Mucosa of rectum (tissue), 2 donors: ENCODE measurements at regions not wholly inside any gene's neighbourhood (a gene's known extent, or its start where the extent isn't known, plus 50 kb on each side); places are given as distances from the start of the nearest gene placed in this dataset.

Experiments used
- H3K27ac ChIP-seq, 2 donors: one replicate each; pipeline ENCODE4 v1.7.0; 2013; ENCODE audit warnings: inconsistent platforms in 2 of 2, low read depth in 2 of 2, low read length in 2 of 2
- H3K27me3 ChIP-seq, 2 donors: one replicate each; pipeline ENCODE4 v1.7.0; 2013; ENCODE audit warnings: low read length in 2 of 2; ENCODE audit not compliant: control insufficient read depth in 2 of 2, insufficient read depth in 2 of 2
- H3K36me3 ChIP-seq, 2 donors: one replicate each; pipeline ENCODE4 v1.7.0; 2013; ENCODE audit warnings: low read length in 2 of 2; ENCODE audit not compliant: control insufficient read depth in 2 of 2, insufficient read depth in 2 of 2
- H3K4me1 ChIP-seq, 2 donors: one replicate each; pipeline ENCODE4 v1.7.0; 2013; ENCODE audit warnings: low read length in 2 of 2, mild to moderate bottlenecking in 1 of 2; ENCODE audit not compliant: control insufficient read depth in 2 of 2, insufficient read depth in 2 of 2
- H3K4me3 ChIP-seq, 2 donors: one replicate each; pipeline ENCODE4 v1.7.0; 2013; ENCODE audit warnings: low read length in 2 of 2
- H3K9ac ChIP-seq, 2 donors: one replicate each; pipeline ENCODE4 v1.7.0; 2013; ENCODE audit warnings: low read length in 2 of 2, low read depth in 1 of 2, mild to moderate bottlenecking in 1 of 2
- H3K9me3 ChIP-seq, 2 donors: one replicate each; pipeline ENCODE4 v1.7.0; 2013; ENCODE audit warnings: low read length in 2 of 2; ENCODE audit not compliant: control insufficient read depth in 2 of 2
- donor health status: healthy.
- donor health status: Normal muscosa, but diverticular disease.

GRCh38 chr4:15130441-15130840 is 128.2 kb downstream of the CPEB2 start:
- Histone ChIP-seq H3K36me3 (no peaks in the 10 kb centered on the region), H3K4me1 (no peaks in the 10 kb centered on the region), H3K9ac (no peak overlapping the region), H3K9me3 (no peaks in the 10 kb centered on the region), H3K27ac (no peak overlapping the region), H3K27me3 (no peaks in the 10 kb centered on the region), H3K4me3 (no peak overlapping the region)

DNA sequence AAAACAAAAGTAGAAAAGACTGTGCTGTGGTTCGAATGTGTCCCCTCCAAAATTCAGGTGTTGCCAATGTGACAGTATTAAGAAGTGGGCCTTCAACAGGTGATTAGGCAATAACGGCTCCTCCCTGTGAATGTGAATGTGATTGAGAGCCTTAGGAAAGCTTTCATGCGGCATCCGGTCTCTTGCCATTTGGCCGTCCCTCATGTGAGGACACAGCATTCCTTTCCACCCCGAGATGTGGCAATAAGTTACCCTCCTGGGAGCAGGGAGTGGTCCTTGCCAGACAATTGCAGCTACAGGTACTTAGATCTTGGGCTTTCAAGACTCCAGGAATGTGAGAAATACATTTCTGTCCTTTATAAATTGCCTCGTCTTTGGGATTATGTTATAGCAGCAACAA is 129.3 kb downstream of the CPEB2 start:
- Histone ChIP-seq H3K36me3 (no peaks in the 10 kb centered on the region), H3K27me3 (no peaks in the 10 kb centered on the region), H3K9ac (no peak overlapping the region), H3K4me1 (no peaks in the 10 kb centered on the region), H3K27ac (no peak overlapping the region), H3K4me3 (no peak overlapping the region), H3K9me3 (no peaks in the 10 kb centered on the region)

DNA sequence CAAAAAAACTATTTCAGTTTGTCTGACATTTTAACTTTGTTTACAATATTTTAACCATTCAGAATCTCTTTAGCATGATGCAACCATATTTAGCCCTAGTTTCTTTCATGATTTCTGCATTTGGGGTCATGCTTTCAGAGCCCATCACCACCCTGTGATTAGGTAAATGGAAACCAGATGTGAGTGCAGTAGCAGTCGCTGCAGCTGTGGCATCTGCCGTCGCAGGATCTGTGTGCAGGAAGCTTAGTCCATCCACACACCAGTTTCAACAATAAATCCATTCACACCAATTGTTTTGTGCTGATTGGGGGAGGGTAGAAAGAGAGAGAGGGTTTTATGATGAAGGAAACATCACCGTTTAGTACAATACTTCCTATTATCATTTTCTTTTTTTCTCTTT is 130.5 kb downstream of the CPEB2 start:
- Histone ChIP-seq H3K4me1 (no peaks in the 10 kb centered on the region), H3K27ac (no peak overlapping the region), H3K4me3 (no peak overlapping the region), H3K36me3 (no peaks in the 10 kb centered on the region), H3K9ac (no peak overlapping the region), H3K27me3 (no peaks in the 10 kb centered on the region), H3K9me3 (no peaks in the 10 kb centered on the region)

- Histone ChIP-seq H3K36me3 (no peaks in the 10 kb centered on the region), H3K27me3 (no peaks in the 10 kb centered on the region), H3K4me3 (no peak overlapping the region), H3K27ac (no peak overlapping the region), H3K9me3 (no peaks in the 10 kb centered on the region), H3K4me1 (no peaks in the 10 kb centered on the region), H3K9ac (no peak overlapping the region)
These were observed 137.3 kb downstream of the CPEB2 start for GRCh38 chr4:15139599-15139998.

- H3K4me1 ChIP-seq = no peaks in the 10 kb centered on the region
- no peak overlapping the region for H3K27ac ChIP-seq
- no peaks in the 10 kb centered on the region for H3K36me3 ChIP-seq
- no peak overlapping the region for H3K9ac ChIP-seq
- H3K9me3 ChIP-seq = no peaks in the 10 kb centered on the region
- H3K27me3 ChIP-seq = no peaks in the 10 kb centered on the region
- no peak overlapping the region for H3K4me3 ChIP-seq
These were observed 139.9 kb downstream of the CPEB2 start for GRCh38 chr4:15142201-15142600.

GRCh38 chr4:15143551-15143950 is 141.3 kb downstream of the CPEB2 start:
- no peak overlapping the region for H3K27ac ChIP-seq
- H3K36me3 ChIP-seq = no peaks in the 10 kb centered on the region
- H3K9me3 ChIP-seq = no peaks in the 10 kb centered on the region
- no peaks in the 10 kb centered on the region for H3K27me3 ChIP-seq
- no peaks in the 10 kb centered on the region for H3K4me1 ChIP-seq
- no peak overlapping the region for H3K4me3 ChIP-seq
- no peak overlapping the region for H3K9ac ChIP-seq

- Histone ChIP-seq H3K9me3 (no peaks in the 10 kb centered on the region), H3K27me3 (no peaks in the 10 kb centered on the region), H3K4me1 (no peaks in the 10 kb centered on the region), H3K4me3 (no peak overlapping the region), H3K27ac (no peak overlapping the region), H3K9ac (no peak overlapping the region), H3K36me3 (no peaks in the 10 kb centered on the region)
These were observed 142.1 kb downstream of the CPEB2 start for GRCh38 chr4:15144249-15144966.

GRCh38 chr4:15144967-15145295 is 142.7 kb downstream of the CPEB2 start:
- H3K4me1 ChIP-seq = peaks cover 0 to 4% of the 10 kb centered on the region in 2 donors
- no peak overlapping the region for H3K4me3 ChIP-seq
- H3K27me3 ChIP-seq = no peaks in the 10 kb centered on the region
- H3K27ac ChIP-seq = no peak overlapping the region
- no peaks in the 10 kb centered on the region for H3K36me3 ChIP-seq
- H3K9ac ChIP-seq = no peak overlapping the region
- H3K9me3 ChIP-seq = no peaks in the 10 kb centered on the region

DNA sequence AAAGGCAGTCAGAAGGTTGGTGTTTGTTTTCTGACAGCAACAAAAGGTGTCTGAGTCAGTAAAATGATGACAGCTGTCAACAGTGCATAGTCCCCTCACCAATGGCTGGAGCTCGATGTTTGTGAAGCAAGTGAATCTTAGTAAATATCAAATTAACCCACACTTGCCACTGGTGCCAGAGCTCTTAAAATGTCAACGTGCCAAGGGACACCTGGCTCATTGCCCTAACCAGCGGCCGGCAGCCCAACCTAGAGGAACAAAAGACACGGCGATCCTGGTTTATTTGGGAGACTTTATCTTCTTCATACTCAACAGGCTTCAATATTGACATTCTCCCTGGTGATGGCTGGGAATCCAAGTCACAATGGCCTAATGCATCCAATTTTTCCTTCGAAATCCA is 143.4 kb downstream of the CPEB2 start:
- Histone ChIP-seq H3K4me1 (peaks cover 0 to 4% of the 10 kb centered on the region in 2 donors), H3K36me3 (no peaks in the 10 kb centered on the region), H3K9me3 (no peaks in the 10 kb centered on the region), H3K4me3 (no peak overlapping the region), H3K27me3 (no peaks in the 10 kb centered on the region), H3K27ac (no peak overlapping the region), H3K9ac (no peak overlapping the region)

- Histone ChIP-seq H3K9ac (no peak overlapping the region), H3K27me3 (no peaks in the 10 kb centered on the region), H3K36me3 (no peaks in the 10 kb centered on the region), H3K9me3 (no peaks in the 10 kb centered on the region), H3K4me1 (peaks cover 0 to 4% of the 10 kb centered on the region in 2 donors), H3K4me3 (no peak overlapping the region), H3K27ac (no peak overlapping the region)
These were observed 145.4 kb downstream of the CPEB2 start for GRCh38 chr4:15147714-15148113.

- H3K4me3 ChIP-seq = no peak overlapping the region
These were observed 145.9 kb downstream of the CPEB2 start for GRCh38 chr4:15148199-15148598.

More at GRCh38 chr4:15148199-15148598, 145.9 kb downstream of the CPEB2 start:
- no peak overlapping the region for H3K9ac ChIP-seq
- H3K4me1 ChIP-seq = peaks cover 0 to 4% of the 10 kb centered on the region in 2 donors
- H3K9me3 ChIP-seq = no peaks in the 10 kb centered on the region
- no peaks in the 10 kb centered on the region for H3K36me3 ChIP-seq
- no peaks in the 10 kb centered on the region for H3K27me3 ChIP-seq
- no peak overlapping the region for H3K27ac ChIP-seq
